GM03348 (cell line): ENCODE measurements at regions not wholly inside any gene's neighbourhood (a gene's known extent, or its start where the extent isn't known, plus 50 kb on each side); places are given as distances from the start of the nearest gene placed in this dataset.
A peak's percentile ranks its signal among the peaks of the same experiment; 100 is the strongest.
"Not testable (repeated sequence)": the region's sequence is repeated elsewhere in the genome, so short reads cannot be mapped to it uniquely, and the experiment has no call there.

Experiments
- DNase-seq: peaks from one replicate; pipeline ENCODE4 v3.0.0; 2012; ENCODE audit warnings: low spot score

DNA sequence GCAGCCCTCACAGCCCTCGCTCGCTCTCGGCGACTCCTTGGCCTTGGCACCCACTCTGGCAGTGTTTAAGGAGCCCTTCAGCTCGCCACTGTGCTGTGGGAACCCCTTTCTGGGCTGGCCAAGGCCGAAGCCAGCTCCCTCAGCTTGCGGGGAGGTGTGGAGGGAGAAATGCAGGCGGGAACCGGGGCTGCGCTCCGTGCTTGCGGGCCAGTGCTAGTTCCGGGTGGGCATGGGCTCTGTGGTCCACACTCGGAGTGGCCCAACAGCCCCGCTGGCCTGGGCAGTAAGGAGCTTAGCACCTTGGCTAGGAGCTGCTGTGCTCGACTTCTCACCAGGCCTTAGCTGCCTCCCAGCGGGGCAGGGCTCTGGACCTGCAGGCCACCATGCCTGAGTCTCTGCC lies 192.6 kb downstream of the COX18 start:
- no peak for DNase-seq

DNA sequence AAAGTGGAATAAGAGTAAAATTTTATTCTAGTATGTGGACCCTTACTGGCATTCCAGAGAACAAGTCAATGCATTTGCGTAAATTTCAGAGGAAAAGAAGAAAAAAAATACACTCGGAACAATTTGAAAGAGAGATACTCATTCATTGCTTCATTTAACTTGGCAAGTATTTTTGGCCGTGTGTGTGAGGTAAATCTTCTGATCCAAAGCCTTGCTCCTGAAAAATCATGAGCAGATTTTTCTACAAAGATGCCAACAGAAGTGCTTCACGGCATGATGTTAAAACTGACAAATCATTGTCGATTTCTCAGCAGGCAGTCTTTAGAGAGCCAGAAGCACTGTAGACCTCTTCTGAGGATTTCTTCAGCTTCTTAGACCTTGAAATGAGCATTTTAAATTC lies 194.0 kb downstream of the COX18 start:
- no peak for DNase-seq

- no peak for DNase-seq
These were observed 194.4 kb downstream of the COX18 start for GRCh38 chr4:72875138-72875537.

DNA sequence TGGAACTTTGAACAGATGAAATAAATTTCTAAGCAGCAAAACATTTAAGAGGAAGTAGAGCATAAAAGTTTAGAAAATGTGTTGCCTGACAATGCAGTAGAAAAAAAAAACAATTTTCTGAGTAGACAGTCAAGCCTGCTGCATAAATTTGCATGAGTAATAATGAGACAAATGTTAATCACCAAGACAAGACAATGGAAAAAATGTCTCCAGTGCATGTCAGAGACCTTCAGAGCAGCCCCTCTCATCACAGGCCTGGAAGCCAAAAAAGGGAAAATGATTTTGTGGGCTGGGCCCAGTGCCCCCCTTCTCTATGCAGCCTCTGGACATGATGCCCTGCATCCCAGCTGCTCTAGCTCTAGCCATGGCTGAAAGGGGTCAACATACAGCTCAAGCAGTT lies 204.6 kb downstream of the COX18 start:
- DNase-seq: no peak

DNA sequence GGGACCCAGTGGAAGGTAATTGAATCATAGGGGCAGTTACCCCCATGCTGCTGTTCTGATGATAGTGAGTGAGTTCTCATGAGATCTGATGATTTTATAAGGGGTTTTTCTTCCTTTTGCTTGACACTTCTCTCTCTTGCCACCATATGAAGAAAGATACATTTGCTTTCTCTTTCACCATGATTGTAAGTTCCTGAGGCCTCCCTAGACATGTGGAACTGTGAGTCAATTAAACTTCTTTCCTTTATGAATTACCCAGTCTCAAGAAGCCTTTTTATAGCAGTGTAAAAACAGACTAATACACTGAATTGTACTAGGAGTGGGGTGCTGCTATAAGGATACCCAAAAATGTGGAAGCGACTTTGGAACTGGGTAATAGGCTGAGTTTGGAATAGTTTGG lies 205.2 kb downstream of the COX18 start:
- not testable (repeated sequence) for DNase-seq

DNA sequence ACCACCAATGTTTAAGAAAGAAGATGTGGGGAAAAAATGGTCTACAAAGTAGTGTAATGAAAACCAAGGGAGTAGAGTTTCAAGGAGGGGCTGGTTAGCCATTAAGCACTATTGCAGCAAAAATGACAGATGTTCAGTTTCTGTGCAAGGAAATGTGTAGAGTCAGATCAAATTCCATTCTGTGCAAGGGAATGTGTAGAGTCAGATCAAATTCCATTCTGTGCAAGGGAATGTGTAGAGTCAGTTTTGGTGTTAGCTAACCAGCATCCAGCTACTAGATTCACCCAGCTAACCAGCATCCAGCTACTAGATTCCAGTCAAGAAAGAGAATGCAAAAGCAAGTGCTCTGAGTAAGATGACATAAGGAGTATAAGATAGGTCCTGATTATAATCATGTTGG lies 208.8 kb downstream of the COX18 start:
- DNase-seq: no peak

DNA sequence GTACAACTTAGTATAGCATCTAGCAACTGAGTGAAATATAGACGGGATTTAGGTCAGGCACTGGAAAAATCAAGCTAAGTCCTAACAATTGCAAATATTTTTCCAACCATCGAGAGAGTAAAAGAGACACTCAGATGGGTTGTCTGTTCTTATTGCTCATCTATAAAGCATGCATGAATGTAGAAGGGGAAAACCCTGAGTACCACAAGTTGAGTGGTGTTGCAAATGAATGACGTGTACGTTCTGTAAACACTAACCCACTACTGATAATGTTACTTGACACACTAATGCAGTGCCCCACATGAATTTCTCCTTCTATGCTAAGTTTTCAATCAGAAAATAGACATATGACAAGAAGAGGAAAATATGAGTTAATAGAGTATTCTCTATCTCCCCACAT lies 211.2 kb downstream of the COX18 start:
- peak; percentile 60 for DNase-seq

GRCh38 chr4:72857787-72858186 lies 211.7 kb downstream of the COX18 start:
- no peak for DNase-seq

- DNase-seq: no peak
These were observed 212.3 kb downstream of the COX18 start for GRCh38 chr4:72857216-72857615.

DNA sequence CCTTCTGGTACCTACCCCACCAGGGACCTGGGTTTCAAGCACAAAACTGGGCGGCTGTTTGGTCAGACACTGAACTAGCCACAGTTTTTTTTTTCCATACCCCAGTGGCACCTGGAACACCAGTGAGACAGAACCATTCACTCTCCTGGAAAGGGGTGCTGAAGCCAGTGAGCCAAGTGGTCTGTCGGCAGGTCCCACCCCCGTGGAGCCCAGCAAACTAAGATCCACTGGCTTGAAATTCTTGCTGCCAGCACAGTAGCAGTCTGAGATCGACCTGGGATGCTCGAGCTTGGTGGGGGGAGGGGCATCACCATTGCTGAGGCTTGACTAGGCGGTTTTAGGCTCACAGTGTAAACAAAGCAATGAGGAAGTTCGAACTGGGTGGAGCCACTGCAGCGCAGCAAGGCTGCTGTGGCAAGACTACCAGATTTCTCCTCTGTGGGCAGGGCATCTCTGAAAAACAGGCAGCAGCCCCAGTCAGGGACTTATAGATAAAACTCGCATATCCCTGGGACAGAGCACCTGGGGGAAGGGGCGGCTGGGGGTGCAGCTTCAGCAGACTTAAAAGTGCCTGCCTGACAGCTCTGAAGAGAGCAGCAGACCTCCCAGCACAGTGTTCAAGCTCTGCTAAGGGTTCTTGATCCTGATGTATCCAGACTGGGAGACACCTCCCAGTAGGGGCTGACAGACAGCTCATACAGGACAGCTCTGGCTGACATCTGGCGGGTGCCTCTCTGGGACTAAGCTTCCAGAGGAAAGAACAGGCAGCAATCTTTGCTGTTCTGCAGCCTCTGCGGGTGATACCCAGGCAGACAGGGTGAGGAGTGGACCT lies 223.0 kb downstream of the COX18 start:
- DNase-seq: no peak

GRCh38 chr4:72843466-72843865 lies 226.1 kb downstream of the COX18 start:
- peak; percentile 15 for DNase-seq

GRCh38 chr4:72842323-72842722 lies 227.2 kb downstream of the COX18 start:
- DNase-seq: no peak

DNA sequence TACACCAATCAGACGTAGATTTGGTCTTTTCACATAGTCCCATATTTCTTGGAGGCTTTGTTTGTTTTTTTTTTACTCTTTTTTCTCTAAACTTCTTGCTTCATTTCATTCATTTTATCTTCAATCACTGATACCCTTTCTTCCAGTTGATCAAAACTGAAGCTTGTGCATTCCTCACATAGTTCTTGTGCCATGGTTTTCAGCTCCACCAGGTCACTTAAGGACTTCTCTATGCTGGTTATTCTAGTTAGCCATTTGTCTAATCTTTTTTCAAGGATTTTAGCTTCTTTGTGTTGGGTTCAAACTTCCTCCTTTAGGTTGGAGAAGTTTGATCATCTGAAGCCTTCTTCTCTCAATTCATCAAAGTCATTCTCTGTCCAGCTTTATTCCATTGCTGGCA lies 229.3 kb downstream of the COX18 start:
- DNase-seq: not testable (repeated sequence)

DNA sequence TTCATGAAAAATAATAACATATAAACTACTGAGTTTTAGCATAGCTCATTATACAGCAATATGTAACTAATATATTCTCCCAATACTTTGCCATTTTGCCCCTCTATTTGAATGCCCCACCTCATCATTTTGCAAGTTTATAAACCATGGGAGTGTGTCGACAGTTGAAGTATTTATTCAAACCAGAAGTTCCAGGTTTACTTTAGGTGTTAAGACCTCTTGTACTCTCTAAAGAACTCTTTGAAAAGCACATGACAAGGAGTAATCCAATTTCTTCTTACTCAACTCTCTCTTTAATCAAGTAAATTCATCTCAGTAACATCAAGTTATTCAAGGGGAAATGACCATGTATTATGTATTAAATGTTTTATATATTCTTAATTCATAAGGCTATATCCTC lies 240.7 kb downstream of the COX18 start:
- DNase-seq: no peak

DNA sequence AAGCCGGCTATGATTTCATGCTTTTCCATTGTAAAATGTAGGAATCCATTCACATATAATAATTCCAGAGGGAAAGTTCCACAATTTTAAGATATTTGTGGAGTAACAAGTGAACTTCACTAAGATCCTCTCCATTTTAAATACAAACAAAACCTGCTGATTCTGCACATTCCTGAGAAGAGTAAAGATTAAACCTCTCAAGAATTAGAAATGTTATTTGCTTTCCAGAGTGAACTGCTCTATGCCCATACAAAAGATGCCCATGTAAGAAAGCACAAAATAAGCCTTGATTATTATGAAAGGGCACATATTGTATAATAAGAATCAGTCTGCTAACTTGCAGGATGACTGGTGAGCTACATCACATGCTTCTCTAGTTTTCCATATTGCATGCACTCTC lies 241.5 kb downstream of the COX18 start:
- DNase-seq: no peak

- DNase-seq: no peak
These were observed 249.4 kb downstream of the COX18 start for GRCh38 chr4:72820107-72820506.

- peak; percentile 4 for DNase-seq
These were observed 248.0 kb upstream of the ADAMTS3 start for GRCh38 chr4:72817012-72817411.

DNA sequence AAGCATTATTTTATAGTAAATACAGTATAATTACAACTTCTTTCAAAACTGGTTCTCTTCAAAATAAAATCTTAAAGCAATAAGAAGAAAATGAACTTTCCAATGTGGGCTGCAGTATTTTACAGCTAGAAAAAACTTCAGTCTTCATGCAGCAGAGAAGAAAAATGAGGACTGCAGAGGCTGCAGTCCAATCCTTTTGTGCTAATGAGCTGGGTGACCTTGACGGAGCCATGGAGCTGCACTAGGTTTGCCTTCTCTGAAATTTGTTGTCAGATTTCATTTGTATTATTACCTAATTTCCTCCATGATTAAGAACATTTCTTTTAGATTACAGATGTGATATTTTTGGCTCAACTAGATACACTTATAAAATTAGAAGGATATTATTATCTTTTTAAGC lies 245.2 kb upstream of the ADAMTS3 start:
- DNase-seq: no peak

GRCh38 chr4:72809208-72809607 lies 240.2 kb upstream of the ADAMTS3 start:
- DNase-seq: no peak

GRCh38 chr4:72805284-72805683 lies 236.3 kb upstream of the ADAMTS3 start:
- no peak for DNase-seq

- DNase-seq: no peak
These were observed 228.5 kb upstream of the ADAMTS3 start for GRCh38 chr4:72797486-72797885.

- no peak for DNase-seq
These were observed 222.0 kb upstream of the ADAMTS3 start for GRCh38 chr4:72791054-72791453.

GRCh38 chr4:72786401-72786990 lies 217.5 kb upstream of the ADAMTS3 start:
- DNase-seq: no peak

- DNase-seq: peak; percentile 7
These were observed 210.2 kb upstream of the ADAMTS3 start for GRCh38 chr4:72779241-72779640.
